Ishikawa (cell line): ENCODE measurements at regions not wholly inside any gene's neighbourhood (a gene's known extent, or its start where the extent isn't known, plus 50 kb on each side); places are given as distances from the start of the nearest gene placed in this dataset.

ENCODE experiments used
- CEBPB ChIP-seq: IDR thresholded peaks from 2 replicates; pipeline ENCODE4 v1.6.1; 2012
- CREB1 ChIP-seq: IDR thresholded peaks from 2 replicates; pipeline ENCODE4 v1.6.1; 2012; ENCODE audit warnings: low read depth
- EGR1 ChIP-seq: IDR thresholded peaks from 2 replicates; pipeline ENCODE4 v1.6.1; 2012
- EP300 ChIP-seq: IDR thresholded peaks from 2 replicates; pipeline ENCODE4 v1.6.1; 2012; ENCODE audit warnings: borderline replicate concordance
- FOXM1 ChIP-seq: IDR thresholded peaks from 2 replicates; pipeline ENCODE4 v1.6.1; 2012; ENCODE audit warnings: low read depth, borderline replicate concordance
- NFIC ChIP-seq: IDR thresholded peaks from 2 replicates; pipeline ENCODE4 v1.6.1; 2012
- RAD21 ChIP-seq: IDR thresholded peaks from 2 replicates; pipeline ENCODE4 v1.6.1; 2012; ENCODE audit warnings: low read depth
- TAF1 ChIP-seq: IDR thresholded peaks from 2 replicates; pipeline ENCODE4 v1.6.1; 2012; ENCODE audit warnings: low read depth, mild to moderate bottlenecking
- TCF12 ChIP-seq: IDR thresholded peaks from 2 replicates; pipeline ENCODE4 v1.6.1; 2012; ENCODE audit warnings: low read depth
- TEAD4 ChIP-seq: IDR thresholded peaks from 2 replicates; pipeline ENCODE4 v1.6.1; 2012
- YY1 ChIP-seq: IDR thresholded peaks from 2 replicates; pipeline ENCODE4 v1.6.1; 2012; ENCODE audit warnings: low read depth
- ZBTB7A ChIP-seq: IDR thresholded peaks from 2 replicates; pipeline ENCODE4 v1.6.1; 2012; ENCODE audit warnings: low read depth
- TF ChIP-seq, protein P1 (sequence below): IDR thresholded peaks from 2 replicates; pipeline ENCODE4 v1.6.1; 2012; ENCODE audit warnings: low read depth, mild to moderate bottlenecking
- TF ChIP-seq, protein P2 (sequence below): IDR thresholded peaks from 2 replicates; pipeline ENCODE4 v1.6.1; 2012
- TF ChIP-seq, protein P3 (sequence below): IDR thresholded peaks from 2 replicates; pipeline ENCODE4 v1.6.1; 2012

DNA sequence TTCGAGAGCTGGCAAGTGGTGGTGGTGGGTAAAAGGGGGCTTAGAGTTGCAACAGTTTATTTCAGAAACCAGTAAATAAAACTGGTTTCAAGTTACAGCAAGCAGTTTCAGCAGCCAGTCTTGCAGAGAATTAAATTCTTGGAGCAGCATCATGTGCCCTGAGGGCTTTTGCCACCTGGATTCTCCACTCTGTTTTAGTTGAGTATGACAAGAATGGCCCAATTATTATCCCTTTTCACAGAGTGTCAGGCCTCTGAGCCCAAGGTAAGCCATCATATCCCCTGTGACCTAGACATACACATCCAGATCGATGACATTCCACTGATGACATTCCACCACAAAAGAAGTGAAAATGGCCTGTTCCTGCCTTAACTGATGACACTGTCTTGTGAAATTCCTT, 72.8 kb upstream of the FANCL start:
- TF ChIP-seq YY1 (no peak), TEAD4 (no peak), TCF12 (no peak), TAF1 (no peak), EP300 (no peak), NFIC (no peak), RAD21 (no peak), CREB1 (no peak), FOXM1 (no peak), EGR1 (no peak), CEBPB (no peak), ZBTB7A (no peak)
- TF ChIP-seq, protein P1, sequence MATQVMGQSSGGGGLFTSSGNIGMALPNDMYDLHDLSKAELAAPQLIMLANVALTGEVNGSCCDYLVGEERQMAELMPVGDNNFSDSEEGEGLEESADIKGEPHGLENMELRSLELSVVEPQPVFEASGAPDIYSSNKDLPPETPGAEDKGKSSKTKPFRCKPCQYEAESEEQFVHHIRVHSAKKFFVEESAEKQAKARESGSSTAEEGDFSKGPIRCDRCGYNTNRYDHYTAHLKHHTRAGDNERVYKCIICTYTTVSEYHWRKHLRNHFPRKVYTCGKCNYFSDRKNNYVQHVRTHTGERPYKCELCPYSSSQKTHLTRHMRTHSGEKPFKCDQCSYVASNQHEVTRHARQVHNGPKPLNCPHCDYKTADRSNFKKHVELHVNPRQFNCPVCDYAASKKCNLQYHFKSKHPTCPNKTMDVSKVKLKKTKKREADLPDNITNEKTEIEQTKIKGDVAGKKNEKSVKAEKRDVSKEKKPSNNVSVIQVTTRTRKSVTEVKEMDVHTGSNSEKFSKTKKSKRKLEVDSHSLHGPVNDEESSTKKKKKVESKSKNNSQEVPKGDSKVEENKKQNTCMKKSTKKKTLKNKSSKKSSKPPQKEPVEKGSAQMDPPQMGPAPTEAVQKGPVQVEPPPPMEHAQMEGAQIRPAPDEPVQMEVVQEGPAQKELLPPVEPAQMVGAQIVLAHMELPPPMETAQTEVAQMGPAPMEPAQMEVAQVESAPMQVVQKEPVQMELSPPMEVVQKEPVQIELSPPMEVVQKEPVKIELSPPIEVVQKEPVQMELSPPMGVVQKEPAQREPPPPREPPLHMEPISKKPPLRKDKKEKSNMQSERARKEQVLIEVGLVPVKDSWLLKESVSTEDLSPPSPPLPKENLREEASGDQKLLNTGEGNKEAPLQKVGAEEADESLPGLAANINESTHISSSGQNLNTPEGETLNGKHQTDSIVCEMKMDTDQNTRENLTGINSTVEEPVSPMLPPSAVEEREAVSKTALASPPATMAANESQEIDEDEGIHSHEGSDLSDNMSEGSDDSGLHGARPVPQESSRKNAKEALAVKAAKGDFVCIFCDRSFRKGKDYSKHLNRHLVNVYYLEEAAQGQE, result no peak
- TF ChIP-seq, protein P2, sequence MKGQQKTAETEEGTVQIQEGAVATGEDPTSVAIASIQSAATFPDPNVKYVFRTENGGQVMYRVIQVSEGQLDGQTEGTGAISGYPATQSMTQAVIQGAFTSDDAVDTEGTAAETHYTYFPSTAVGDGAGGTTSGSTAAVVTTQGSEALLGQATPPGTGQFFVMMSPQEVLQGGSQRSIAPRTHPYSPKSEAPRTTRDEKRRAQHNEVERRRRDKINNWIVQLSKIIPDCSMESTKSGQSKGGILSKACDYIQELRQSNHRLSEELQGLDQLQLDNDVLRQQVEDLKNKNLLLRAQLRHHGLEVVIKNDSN, result no peak
- TF ChIP-seq, protein P3, sequence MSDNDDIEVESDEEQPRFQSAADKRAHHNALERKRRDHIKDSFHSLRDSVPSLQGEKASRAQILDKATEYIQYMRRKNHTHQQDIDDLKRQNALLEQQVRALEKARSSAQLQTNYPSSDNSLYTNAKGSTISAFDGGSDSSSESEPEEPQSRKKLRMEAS, result no peak

DNA sequence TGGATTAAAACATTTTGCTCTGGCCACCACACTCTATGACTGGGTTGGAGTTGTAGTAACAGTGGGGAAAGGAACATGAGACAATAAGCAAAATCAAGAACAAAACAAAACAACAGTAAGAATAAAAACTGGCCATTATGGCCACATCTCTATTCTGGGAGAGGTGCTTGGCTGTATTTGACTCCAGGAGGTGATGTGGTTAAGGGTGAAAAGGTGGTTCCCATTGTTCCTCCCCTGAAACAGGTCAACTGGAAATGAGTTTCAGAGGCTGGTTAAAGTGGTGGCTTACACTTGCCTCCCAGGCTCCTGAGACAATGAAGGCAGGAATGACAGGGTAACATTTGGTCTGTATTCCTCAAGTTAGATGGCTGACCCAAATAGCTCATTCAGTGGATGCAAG, 67.3 kb upstream of the FANCL start:
- TF ChIP-seq FOXM1, result no peak
- TF ChIP-seq YY1, result no peak
- TF ChIP-seq RAD21, result no peak
- TF ChIP-seq TCF12, result no peak
- TF ChIP-seq TAF1, result no peak
- no peak for TF ChIP-seq CEBPB
- TF ChIP-seq CREB1, result no peak
- no peak for TF ChIP-seq ZBTB7A
- TF ChIP-seq, protein P3, result no peak
- TF ChIP-seq TEAD4, result no peak

DNA sequence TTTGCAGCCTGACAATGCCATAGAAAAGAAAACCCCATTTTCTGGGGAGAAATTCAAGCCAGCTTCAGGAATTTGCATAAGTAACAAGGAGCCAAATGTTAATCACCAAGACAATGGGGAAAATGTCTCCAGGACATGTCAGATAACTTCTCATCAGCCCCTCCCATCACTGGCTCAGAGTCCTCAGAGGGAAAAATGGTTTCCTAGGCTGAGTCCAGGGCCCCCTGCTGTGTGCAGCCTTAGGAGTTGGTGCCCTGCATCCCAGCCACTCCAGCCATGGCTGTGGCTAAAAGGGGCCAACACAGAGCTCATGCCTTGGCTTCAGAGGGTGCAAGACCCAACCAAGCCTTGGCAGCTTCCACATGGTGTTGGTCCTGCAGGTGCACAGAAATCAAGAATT, 63.7 kb upstream of the FANCL start:
- TF ChIP-seq CEBPB (no peak), TEAD4 (no peak), RAD21 (no peak), TAF1 (no peak), TCF12 (no peak), FOXM1 (no peak)
- TF ChIP-seq, protein P2, result no peak
- TF ChIP-seq, protein P1, result no peak

DNA sequence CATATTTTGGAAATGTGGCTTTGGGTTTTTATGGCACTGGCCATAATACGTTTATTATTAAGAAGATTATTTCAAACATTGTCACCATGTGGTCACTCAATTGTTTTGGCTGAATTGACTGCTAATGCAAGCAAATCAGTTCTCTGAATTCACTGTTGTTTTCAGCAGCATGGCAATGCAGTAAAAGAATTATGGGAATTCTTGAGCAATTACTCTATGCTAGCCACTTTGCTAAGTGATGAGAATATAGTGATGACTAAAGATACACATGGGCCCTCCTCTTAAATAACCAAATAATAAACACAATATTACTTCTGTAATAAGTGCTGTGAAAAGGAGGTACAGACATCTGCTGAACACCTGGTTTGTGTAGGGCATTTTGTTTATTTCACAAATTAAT, 58.0 kb upstream of the FANCL start:
- TF ChIP-seq TEAD4, result no peak
- TF ChIP-seq ZBTB7A, result no peak
- TF ChIP-seq FOXM1, result no peak
- TF ChIP-seq, protein P1, result no peak

DNA sequence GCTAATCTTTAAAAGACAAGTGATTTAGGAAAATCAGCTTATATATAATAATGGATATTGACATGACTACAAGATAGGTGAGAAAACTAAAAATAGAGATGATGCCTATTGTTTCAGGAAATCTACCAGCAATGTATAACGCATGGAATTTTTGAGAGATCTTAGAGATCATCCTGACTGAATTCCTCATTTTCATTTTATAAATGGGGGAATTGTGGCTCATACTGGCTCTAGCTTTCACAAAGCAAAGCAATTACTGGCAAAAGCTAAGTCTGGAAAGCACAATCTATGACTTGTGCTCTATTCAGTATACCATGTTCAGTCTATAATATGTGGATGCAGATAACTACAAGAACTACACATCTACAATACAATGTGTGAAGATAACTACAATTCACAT, 51.9 kb upstream of the FANCL start:
- no peak for TF ChIP-seq FOXM1
- no peak for TF ChIP-seq EGR1
- TF ChIP-seq YY1, result no peak
- no peak for TF ChIP-seq NFIC
- TF ChIP-seq TEAD4, result no peak
- TF ChIP-seq, protein P3, result no peak
